ENCODE measurements at regions not wholly inside any gene's neighbourhood (a gene's known extent, or its start where the extent isn't known, plus 50 kb on each side); places are given as distances from the start of the nearest gene placed in this dataset.

GRCh38 chr10:4492202-4492601 lies 333.8 kb upstream of the AKR1E2 start:
- no peak for DNase-seq (ENCODE audit: low read depth, low spot score)

- DNase-seq (ENCODE audit: low read depth, low spot score): no peak
Observed at GRCh38 chr10:4488904-4489303, 337.1 kb upstream of the AKR1E2 start.

GRCh38 chr10:4485636-4486035 lies 340.4 kb upstream of the AKR1E2 start:
- DNase-seq (ENCODE audit: low read depth, low spot score): no peak

GRCh38 chr10:4483811-4484210 lies 342.2 kb upstream of the AKR1E2 start:
- no peak for DNase-seq (ENCODE audit: low read depth, low spot score)

- no peak for DNase-seq (ENCODE audit: low read depth, low spot score)
Observed at GRCh38 chr10:4482659-4483058, 343.3 kb upstream of the AKR1E2 start.

- no peak for DNase-seq (ENCODE audit: low read depth, low spot score)
Observed at GRCh38 chr10:4481192-4481591, 344.8 kb upstream of the AKR1E2 start.

GRCh38 chr10:4479342-4479741 lies 346.7 kb upstream of the AKR1E2 start:
- DNase-seq (ENCODE audit: low read depth, low spot score): no peak

- no peak for DNase-seq (ENCODE audit: low read depth, low spot score)
Observed at GRCh38 chr10:4477664-4478063, 348.3 kb upstream of the AKR1E2 start.

GRCh38 chr10:4475827-4476490 lies 350.0 kb upstream of the AKR1E2 start:
- no peak for DNase-seq (ENCODE audit: low read depth, low spot score)

- DNase-seq (ENCODE audit: low read depth, low spot score): no peak
Observed at GRCh38 chr10:4474829-4475228, 351.2 kb upstream of the AKR1E2 start.

GRCh38 chr10:4473977-4474376 lies 352.0 kb upstream of the AKR1E2 start:
- DNase-seq (ENCODE audit: low read depth, low spot score): no peak

GRCh38 chr10:4472190-4472904 lies 353.7 kb upstream of the AKR1E2 start:
- no peak for DNase-seq (ENCODE audit: low read depth, low spot score)

- DNase-seq (ENCODE audit: low read depth, low spot score): peak; percentile 3
Observed at GRCh38 chr10:4470231-4470835, 355.7 kb upstream of the AKR1E2 start.

GRCh38 chr10:4467481-4467880 lies 358.5 kb upstream of the AKR1E2 start:
- no peak for DNase-seq (ENCODE audit: low read depth, low spot score)

GRCh38 chr10:4460267-4460666 lies 365.7 kb upstream of the AKR1E2 start:
- no peak for DNase-seq (ENCODE audit: low read depth, low spot score)

- DNase-seq (ENCODE audit: low read depth, low spot score): no peak
Observed at GRCh38 chr10:4459531-4459930, 366.5 kb upstream of the AKR1E2 start.

- DNase-seq (ENCODE audit: low read depth, low spot score): no peak
Observed at GRCh38 chr10:4457597-4457996, 368.4 kb upstream of the AKR1E2 start.

GRCh38 chr10:4456776-4457175 lies 369.2 kb upstream of the AKR1E2 start:
- no peak for DNase-seq (ENCODE audit: low read depth, low spot score)

- no peak for DNase-seq (ENCODE audit: low read depth, low spot score)
Observed at GRCh38 chr10:4456279-4456678, 369.7 kb upstream of the AKR1E2 start.

GRCh38 chr10:4453950-4454349 lies 372.1 kb upstream of the AKR1E2 start:
- DNase-seq (ENCODE audit: low read depth, low spot score): no peak

- no peak for DNase-seq (ENCODE audit: low read depth, low spot score)
Observed at GRCh38 chr10:4453276-4453675, 372.7 kb upstream of the AKR1E2 start.

- peak; percentile 29 for DNase-seq (ENCODE audit: low read depth, low spot score)
Observed at GRCh38 chr10:4450981-4451908, 374.8 kb upstream of the AKR1E2 start.
